ENCODE measurements at regions not wholly inside any gene's neighbourhood (a gene's known extent, or its start where the extent isn't known, plus 50 kb on each side); places are given as distances from the start of the nearest gene placed in this dataset.
"Not testable (repeated sequence)": the region's sequence is repeated elsewhere in the genome, so short reads cannot be mapped to it uniquely, and the experiment has no call there.

DNA sequence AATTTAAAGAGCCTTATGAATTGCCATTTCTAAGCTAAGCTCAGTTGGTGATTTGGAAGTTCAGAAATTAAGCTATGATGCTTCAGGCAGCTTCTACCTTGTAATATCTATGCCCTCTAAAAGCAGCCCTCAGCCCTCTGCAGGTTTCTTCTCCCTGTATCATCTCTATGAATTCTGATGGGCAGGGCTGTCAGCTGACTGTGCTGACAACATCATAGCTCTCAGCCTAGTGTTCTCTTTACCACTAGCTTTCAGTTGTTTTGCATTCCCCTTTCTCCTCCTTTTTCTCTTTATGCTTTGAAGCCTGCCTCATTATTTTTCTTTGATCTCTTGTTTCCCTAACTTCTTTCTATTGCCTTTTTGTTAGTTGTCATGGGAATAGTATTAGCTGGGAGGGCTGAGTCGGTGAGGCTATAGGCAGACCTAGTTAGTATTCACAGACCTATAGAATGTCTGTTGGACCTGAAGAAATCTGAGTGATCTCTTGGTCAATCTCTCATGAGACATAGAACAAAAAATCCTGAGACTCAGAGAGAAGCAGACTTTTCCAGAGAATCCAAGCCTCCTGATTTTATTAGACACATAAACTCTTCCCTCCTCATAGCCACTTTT, 535.4 kb downstream of the RAB38 start:
- no peak for TF ChIP-seq CTCF (IDR thresholded peaks at IDR 0.05; ENCODE audit: insufficient read depth, low read length, poor library complexity, severe bottlenecking)
- no peaks in the 10 kb centered on the region for H3K36me3 ChIP-seq (ENCODE audit: control insufficient read depth, insufficient read depth, low read length)
- H3K4me3 ChIP-seq (replicated peaks; ENCODE audit: low read depth, low read length), result no peak overlapping the region
- no peak for DNase-seq (ENCODE audit: extremely low read depth, insufficient read length)
- no peaks in the 10 kb centered on the region for H3K27me3 ChIP-seq (replicated peaks; ENCODE audit: control insufficient read depth, insufficient read depth, low read length)

DNA sequence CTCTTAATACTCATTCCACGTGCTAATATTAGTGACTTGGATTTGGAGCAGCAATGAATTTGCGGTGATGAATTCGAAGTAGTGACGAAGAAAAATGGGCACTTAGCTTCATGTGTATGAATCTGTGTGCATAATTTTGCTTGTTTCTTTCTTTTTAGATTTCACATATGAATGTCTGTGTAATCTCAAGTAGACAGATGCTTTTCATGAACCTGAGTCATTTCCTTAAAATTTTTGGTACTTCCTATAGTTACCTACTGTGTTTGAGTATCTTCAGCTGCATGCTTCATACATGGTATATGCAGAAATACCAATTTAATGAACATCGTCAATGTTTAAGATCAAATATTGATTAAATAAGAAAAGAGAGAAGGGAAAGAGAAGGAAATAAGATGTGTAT, 540.2 kb downstream of the RAB38 start:
- H3K36me3 ChIP-seq (ENCODE audit: control insufficient read depth, insufficient read depth, low read length), result no peaks in the 10 kb centered on the region

DNA sequence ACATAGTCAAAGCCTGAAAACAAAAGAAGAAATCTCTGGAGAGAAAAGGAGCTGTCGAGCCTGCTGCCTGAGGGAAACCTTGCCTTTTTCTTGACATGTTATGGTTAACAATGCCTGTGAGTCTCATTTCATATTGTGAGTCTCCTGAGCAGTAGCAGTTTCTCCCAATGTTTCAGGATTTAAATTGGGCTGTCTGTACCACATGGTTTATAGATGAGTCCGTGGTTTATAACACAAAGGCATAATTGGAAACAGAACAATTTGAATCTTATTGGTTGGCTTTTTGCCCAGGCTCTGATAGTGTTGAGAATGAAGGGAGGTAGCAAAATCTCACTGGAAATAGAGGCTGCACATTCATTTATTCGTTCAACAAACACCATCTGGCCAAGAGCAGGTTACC, 540.9 kb downstream of the RAB38 start:
- TF ChIP-seq CTCF (IDR thresholded peaks at IDR 0.05; ENCODE audit: insufficient read depth, low read length, poor library complexity, severe bottlenecking), result no peak
- DNase-seq (ENCODE audit: extremely low read depth, insufficient read length), result no peak
- H3K36me3 ChIP-seq (ENCODE audit: control insufficient read depth, insufficient read depth, low read length), result no peaks in the 10 kb centered on the region
- H3K4me3 ChIP-seq (replicated peaks; ENCODE audit: low read depth, low read length), result no peak overlapping the region
- H3K27me3 ChIP-seq (replicated peaks; ENCODE audit: control insufficient read depth, insufficient read depth, low read length), result no peaks in the 10 kb centered on the region

More for the DNA sequence above, 540.2 kb downstream of the RAB38 start:
- Histone ChIP-seq H3K27me3 (replicated peaks; ENCODE audit: control insufficient read depth, insufficient read depth, low read length) (no peaks in the 10 kb centered on the region), H3K4me3 (replicated peaks; ENCODE audit: low read depth, low read length) (no peak overlapping the region)
- no peak for DNase-seq (ENCODE audit: extremely low read depth, insufficient read length)
- no peak for TF ChIP-seq CTCF (IDR thresholded peaks at IDR 0.05; ENCODE audit: insufficient read depth, low read length, poor library complexity, severe bottlenecking)

- no peak for DNase-seq (ENCODE audit: extremely low read depth, insufficient read length)
- TF ChIP-seq CTCF (IDR thresholded peaks at IDR 0.05; ENCODE audit: insufficient read depth, low read length, poor library complexity, severe bottlenecking), result no peak
- Histone ChIP-seq H3K27me3 (replicated peaks; ENCODE audit: control insufficient read depth, insufficient read depth, low read length) (no peaks in the 10 kb centered on the region), H3K4me3 (replicated peaks; ENCODE audit: low read depth, low read length) (no peak overlapping the region), H3K36me3 (ENCODE audit: control insufficient read depth, insufficient read depth, low read length) (no peaks in the 10 kb centered on the region)
Measured at GRCh38 chr11:87628957-87629356, 546.3 kb downstream of the RAB38 start.

- Histone ChIP-seq H3K27me3 (replicated peaks; ENCODE audit: control insufficient read depth, insufficient read depth, low read length) (no peaks in the 10 kb centered on the region), H3K4me3 (replicated peaks; ENCODE audit: low read depth, low read length) (no peak overlapping the region), H3K36me3 (ENCODE audit: control insufficient read depth, insufficient read depth, low read length) (no peaks in the 10 kb centered on the region)
- DNase-seq (ENCODE audit: extremely low read depth, insufficient read length), result no peak
- TF ChIP-seq CTCF (IDR thresholded peaks at IDR 0.05; ENCODE audit: insufficient read depth, low read length, poor library complexity, severe bottlenecking), result no peak
Measured at GRCh38 chr11:87628026-87628580, 547.1 kb downstream of the RAB38 start.

- H3K27me3 ChIP-seq (replicated peaks; ENCODE audit: control insufficient read depth, insufficient read depth, low read length); DNase-seq (ENCODE audit: extremely low read depth, insufficient read length); H3K4me3 ChIP-seq (replicated peaks; ENCODE audit: low read depth, low read length); H3K36me3 ChIP-seq (ENCODE audit: control insufficient read depth, insufficient read depth, low read length): not testable (repeated sequence)
Measured at GRCh38 chr11:87623531-87624365, 551.5 kb downstream of the RAB38 start.
